GM19395 (cell line): ENCODE measurements at regions not wholly inside any gene's neighbourhood (a gene's known extent, or its start where the extent isn't known, plus 50 kb on each side); places are given as distances from the start of the nearest gene placed in this dataset.

Experiments
- ATAC-seq: cut with Tn5 transposase; IDR thresholded peaks from one replicate; pipeline ENCODE4 v1.9.1; 2021; ENCODE audit warnings: mild to moderate bottlenecking, moderate library complexity; ENCODE audit not compliant: unreplicated experiment

GRCh38 chr11:123378096-123378495 is 52.0 kb upstream of the GRAMD1B start:
- no peak for ATAC-seq

DNA sequence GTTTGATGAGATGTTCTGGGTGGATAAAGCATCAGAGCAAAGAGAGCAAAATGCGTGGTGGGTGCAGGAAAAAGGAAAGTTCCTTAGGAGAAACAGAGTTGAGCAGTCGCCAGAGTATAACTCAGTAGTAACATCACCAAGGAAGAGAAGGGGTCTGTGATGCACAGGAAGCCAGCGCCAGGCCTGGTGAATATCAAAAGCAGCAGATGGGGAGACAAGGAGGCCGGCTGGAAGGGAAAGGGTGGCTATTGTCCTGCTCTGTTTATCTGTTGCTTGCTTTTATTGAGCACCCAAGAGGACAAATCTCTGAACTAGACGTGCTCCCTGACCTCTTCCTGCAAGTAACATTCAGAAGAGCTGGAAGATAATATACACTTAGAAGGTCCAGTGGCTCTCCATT is 52.7 kb upstream of the GRAMD1B start:
- no peak for ATAC-seq

GRCh38 chr11:123375832-123376231 is 54.2 kb upstream of the GRAMD1B start:
- ATAC-seq: no peak

- ATAC-seq: no peak
These were observed 55.5 kb upstream of the GRAMD1B start for GRCh38 chr11:123374622-123374968.

DNA sequence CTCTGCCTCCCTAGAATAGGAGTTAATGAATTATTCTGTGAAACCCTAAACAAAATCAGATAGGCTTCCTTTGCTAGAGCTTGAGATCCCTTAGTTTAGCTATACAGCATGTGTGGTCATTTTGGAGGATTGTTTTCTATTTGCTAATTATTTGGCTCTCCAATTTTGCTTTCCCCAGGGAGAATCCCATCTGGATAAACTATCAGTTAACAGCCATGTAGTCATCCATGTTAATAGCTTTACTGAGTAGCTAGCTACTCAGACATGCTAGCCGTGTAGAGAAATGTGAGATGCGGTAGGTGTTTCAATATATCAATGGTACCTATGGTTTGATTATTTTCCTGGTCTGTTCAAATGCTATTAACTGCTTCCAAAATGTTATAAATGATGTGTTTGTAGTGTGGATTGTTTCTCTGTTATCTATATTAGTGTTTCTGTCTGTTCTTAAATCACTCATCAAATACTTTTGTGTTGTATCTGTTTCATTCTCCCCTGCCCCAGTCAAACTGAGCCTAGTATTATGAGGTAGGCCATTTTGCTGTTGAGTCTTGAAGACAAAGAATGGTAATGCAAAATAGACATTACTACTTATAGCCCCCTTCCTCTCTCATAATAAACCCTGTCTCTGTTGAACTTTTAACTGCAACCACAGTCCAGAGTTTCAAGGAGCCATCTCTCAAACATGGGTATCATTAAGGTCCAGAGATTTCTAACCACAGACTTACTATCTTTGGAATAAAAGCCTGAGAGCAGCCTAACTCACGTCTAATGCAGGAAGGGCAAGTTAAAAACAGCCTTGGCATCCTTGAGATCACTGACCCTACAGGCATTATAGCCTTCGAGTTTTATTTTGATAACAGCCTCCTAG is 56.1 kb upstream of the GRAMD1B start:
- ATAC-seq: no peak

GRCh38 chr11:123371506-123372297 is 58.4 kb upstream of the GRAMD1B start:
- ATAC-seq: no peak

GRCh38 chr11:123366924-123367323 is 63.1 kb upstream of the GRAMD1B start:
- ATAC-seq: no peak

GRCh38 chr11:123365955-123366354 is 64.1 kb upstream of the GRAMD1B start:
- no peak for ATAC-seq

DNA sequence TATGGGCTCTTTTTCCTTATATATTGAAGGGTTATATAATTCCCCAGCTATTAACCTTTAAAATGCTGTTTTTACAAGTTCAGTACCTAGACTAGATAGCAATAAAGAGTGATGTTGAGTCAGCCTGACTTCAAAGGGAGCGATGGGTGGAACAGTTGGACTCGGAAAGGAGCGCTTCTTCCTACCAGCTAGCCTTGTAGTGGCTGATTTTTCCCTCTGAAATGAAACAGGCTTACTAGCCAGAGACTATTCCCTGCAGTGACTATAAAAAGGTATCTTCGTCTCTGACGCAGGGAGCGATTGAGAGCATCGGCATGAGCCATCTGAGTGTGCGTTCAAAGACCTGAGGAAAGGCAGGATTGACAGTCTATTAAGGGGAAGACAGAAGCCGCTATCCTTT is 66.0 kb upstream of the GRAMD1B start:
- no peak for ATAC-seq

- no peak for ATAC-seq
These were observed 66.5 kb upstream of the GRAMD1B start for GRCh38 chr11:123363556-123363955.

DNA sequence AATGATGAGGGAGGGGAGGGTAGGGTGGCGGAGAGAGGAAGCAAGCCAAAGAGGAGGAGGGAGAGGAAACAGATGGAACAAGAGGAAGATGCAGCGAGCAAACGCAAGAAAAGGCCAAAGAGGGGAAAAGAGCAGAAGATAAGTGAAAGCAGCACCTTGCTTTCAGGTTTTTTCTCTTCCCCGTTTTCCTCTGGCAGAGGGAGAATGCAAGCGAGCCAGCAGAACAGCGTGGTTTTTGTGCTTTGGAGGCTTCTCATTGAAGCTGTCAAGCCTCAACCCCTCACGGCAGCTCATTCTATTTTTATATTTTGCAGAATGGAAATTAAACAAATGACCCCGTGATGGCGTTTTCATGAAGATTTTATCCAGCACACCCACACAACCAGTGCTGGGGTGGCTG is 67.1 kb upstream of the GRAMD1B start:
- ATAC-seq: no peak

- ATAC-seq: no peak
These were observed 67.9 kb upstream of the GRAMD1B start for GRCh38 chr11:123362186-123362585.

DNA sequence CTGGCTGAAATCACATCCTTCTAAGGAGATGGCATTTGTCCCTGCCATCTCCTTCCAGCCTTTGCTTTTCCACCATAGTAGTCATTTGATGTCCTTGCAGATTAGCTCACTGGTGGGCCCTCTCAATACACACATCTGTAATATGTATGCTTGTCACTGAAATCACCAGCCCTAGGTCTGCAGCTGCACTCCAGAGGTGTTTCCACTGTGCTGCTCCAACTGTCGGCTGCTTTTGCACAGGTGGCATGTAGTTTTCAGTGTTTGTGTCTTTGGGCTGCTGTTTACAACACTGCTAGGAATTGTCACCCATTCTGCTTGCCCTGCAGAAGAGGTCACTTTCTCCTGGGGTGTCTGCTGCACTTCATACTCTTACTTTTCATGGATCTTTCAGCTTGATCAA is 69.0 kb upstream of the GRAMD1B start:
- ATAC-seq: no peak

DNA sequence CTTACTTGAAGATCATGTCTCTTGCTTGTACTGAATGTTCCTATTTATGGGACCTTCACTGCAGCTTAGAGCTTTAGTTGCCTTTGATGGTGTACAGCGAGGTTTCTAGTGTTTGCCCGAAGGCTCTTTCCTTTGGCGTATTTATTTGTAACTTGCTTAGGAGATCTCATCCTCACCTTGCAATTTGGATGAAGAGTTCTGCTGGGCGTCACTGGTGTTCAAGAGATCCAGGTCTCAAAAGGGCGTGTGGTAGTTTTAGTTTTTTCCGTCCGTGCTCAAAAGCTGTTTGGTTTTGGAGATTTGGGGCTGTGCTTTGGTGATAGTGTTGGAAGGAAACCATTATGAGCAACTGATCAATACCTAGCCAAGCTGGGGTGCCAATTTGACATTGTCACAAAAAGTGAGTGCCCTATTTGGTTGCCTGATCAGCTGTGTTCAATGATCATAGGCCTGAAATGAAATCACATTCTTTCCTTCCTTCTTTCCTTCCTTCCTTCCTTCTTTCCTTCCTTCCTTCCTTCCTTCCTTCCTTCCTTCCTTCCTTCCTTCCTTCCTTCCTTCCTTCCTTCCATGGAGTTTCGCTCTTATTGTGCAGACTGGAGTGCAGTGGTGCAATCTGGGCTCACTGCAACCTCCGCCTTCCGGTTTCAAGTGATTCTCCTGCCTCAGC is 69.7 kb upstream of the GRAMD1B start:
- ATAC-seq: no peak

DNA sequence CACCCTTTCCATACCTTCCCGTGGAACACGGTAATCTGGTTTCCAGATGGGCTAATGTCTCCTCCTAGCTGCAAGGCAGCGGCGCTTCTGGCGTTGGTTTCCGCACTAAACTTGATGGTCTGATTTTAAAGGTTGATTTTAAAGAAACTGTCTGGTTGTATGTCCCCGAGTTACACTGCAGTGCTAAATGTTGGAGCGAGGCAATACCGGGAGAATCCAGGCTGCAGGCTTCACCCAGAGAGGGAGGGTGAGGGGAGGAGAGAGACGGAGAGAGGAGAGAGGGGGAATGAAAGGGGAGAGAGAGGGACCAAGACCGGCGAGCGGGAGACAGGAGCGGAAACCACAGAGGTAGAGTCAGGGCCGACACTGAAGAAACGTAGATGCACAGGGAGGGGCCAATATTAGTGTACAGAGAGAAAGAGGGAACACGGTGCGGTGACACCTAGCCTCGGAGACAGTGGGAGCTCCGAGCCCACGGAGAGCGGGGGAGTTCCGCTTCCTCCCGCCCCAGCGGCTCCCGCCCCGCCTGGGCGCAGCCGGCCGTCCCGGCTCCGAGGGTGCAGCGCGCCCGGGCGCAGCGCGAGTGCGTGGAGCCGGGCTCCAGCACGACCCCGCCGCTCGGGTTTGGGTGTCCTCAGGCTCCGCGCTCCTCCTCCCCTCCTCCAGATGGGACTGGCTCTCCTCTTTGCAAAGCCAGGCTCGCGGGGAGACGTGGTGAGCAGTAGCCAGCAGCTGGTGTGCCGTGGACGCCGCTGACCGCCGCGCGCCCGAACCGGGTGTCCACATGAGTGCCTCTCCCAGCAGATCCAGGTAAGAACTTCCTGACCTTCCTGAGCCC is 71.9 kb upstream of the GRAMD1B start:
- peak; percentile 82 for ATAC-seq

- ATAC-seq: no peak
These were observed 72.6 kb upstream of the GRAMD1B start for GRCh38 chr11:123357353-123357989.

GRCh38 chr11:123356539-123356938 is 73.5 kb upstream of the GRAMD1B start:
- ATAC-seq: no peak

DNA sequence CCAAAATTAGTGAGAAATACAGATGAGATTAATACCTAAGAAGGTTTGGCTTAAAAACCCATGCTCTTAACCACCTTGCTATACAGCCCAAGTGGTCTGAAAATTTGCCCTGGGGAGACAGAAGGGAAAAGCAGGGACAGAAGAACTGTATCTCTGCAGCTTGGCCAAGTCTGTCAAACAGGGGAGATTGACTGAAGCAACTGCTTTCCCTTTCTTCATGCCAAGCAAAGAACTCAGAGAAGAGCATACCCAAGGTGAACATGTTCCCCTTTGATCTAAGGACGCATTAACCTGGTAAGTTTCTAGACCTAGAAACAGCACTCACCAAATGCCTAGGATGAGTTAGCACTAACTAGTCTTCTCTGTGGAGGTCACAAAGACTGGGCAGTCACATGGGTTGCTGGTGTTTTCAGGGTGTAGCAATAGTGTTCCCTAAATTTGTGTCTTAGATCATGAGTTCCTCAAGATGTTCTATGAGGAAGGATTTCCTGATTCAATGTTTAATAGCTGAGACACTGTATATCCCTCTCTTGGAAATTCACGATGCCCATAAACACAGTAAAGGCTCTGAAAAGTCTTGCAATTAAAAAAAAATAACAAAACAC is 75.6 kb upstream of the GRAMD1B start:
- no peak for ATAC-seq

GRCh38 chr11:123351375-123351774 is 78.7 kb upstream of the GRAMD1B start:
- no peak for ATAC-seq

DNA sequence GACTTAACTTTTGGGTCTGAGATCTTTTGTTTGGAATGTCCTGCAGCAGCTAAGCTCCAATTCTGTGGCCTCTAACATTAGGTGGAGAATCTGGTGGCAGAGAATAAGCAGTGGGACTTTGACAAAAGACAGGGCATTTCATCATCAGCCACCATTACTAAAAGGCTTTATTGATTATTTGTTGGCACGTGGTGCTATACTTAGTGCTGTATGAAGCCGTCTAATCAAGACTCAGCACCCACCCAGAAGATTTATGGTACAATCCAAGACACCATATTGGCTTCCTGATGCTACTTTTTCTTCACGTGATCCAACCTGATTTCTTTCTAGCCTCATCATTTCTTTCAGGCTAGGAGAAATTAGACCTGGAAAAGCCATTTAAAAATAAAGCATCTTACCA is 80.7 kb upstream of the GRAMD1B start:
- no peak for ATAC-seq
